ENCODE measurements at regions not wholly inside any gene's neighbourhood (a gene's known extent, or its start where the extent isn't known, plus 50 kb on each side); places are given as distances from the start of the nearest gene placed in this dataset.

- Histone ChIP-seq H3K9ac (no peak overlapping the region), H2AFZ (no peak overlapping the region), H3K4me2 (ENCODE audit: low read length) (no peak overlapping the region), H3K79me2 (no peaks in the 10 kb centered on the region), H3K36me3 (ENCODE audit: control insufficient read depth, insufficient read depth, low read length) (no peaks in the 10 kb centered on the region), H3K27me3 (ENCODE audit: control insufficient read depth, insufficient read depth, low read length) (no peaks in the 10 kb centered on the region), H3K4me3 (ENCODE audit: low read depth, low read length) (no peak overlapping the region), H3K4me1 (no peaks in the 10 kb centered on the region), H3K27ac (no peak overlapping the region), H3K9me3 (ENCODE audit: control insufficient read depth, low read length) (no peaks in the 10 kb centered on the region)
- no peak for TF ChIP-seq CTCF (IDR thresholded peaks at IDR 0.05)
Measured at GRCh38 chr11:41984023-41984422, 524.6 kb upstream of the LRRC4C start.

GRCh38 chr11:41985799-41986198 is 526.3 kb upstream of the LRRC4C start:
- Histone ChIP-seq H3K4me1 (no peaks in the 10 kb centered on the region), H3K9me3 (ENCODE audit: control insufficient read depth, low read length) (no peaks in the 10 kb centered on the region), H3K79me2 (no peaks in the 10 kb centered on the region), H3K27me3 (ENCODE audit: control insufficient read depth, insufficient read depth, low read length) (no peaks in the 10 kb centered on the region), H3K4me3 (ENCODE audit: low read depth, low read length) (no peak overlapping the region), H3K4me2 (ENCODE audit: low read length) (no peak overlapping the region), H2AFZ (no peak overlapping the region), H3K36me3 (ENCODE audit: control insufficient read depth, insufficient read depth, low read length) (no peaks in the 10 kb centered on the region), H3K9ac (no peak overlapping the region), H3K27ac (no peak overlapping the region)
- TF ChIP-seq CTCF (IDR thresholded peaks at IDR 0.05), result no peak

- no peak overlapping the region for H3K4me2 ChIP-seq (ENCODE audit: low read length)
- H3K9me3 ChIP-seq (ENCODE audit: control insufficient read depth, low read length), result no peaks in the 10 kb centered on the region
- H3K4me1 ChIP-seq, result no peaks in the 10 kb centered on the region
- H3K4me3 ChIP-seq (ENCODE audit: low read depth, low read length), result no peak overlapping the region
- H3K27ac ChIP-seq, result no peak overlapping the region
- no peak for TF ChIP-seq CTCF (IDR thresholded peaks at IDR 0.05)
- no peaks in the 10 kb centered on the region for H3K36me3 ChIP-seq (ENCODE audit: control insufficient read depth, insufficient read depth, low read length)
- H3K27me3 ChIP-seq (ENCODE audit: control insufficient read depth, insufficient read depth, low read length), result no peaks in the 10 kb centered on the region
- H3K9ac ChIP-seq, result no peak overlapping the region
- no peaks in the 10 kb centered on the region for H3K79me2 ChIP-seq
- H2AFZ ChIP-seq, result no peak overlapping the region
Measured at GRCh38 chr11:41988951-41989572, 529.6 kb upstream of the LRRC4C start.

GRCh38 chr11:41989823-41990380 is 530.5 kb upstream of the LRRC4C start:
- no peak overlapping the region for H3K9ac ChIP-seq
- H2AFZ ChIP-seq, result no peak overlapping the region
- no peaks in the 10 kb centered on the region for H3K79me2 ChIP-seq
- no peak for TF ChIP-seq CTCF (IDR thresholded peaks at IDR 0.05)
- no peaks in the 10 kb centered on the region for H3K4me1 ChIP-seq
- H3K4me3 ChIP-seq (ENCODE audit: low read depth, low read length), result no peak overlapping the region
- no peaks in the 10 kb centered on the region for H3K27me3 ChIP-seq (ENCODE audit: control insufficient read depth, insufficient read depth, low read length)
- H3K9me3 ChIP-seq (ENCODE audit: control insufficient read depth, low read length), result no peaks in the 10 kb centered on the region
- H3K4me2 ChIP-seq (ENCODE audit: low read length), result no peak overlapping the region
- no peak overlapping the region for H3K27ac ChIP-seq
- no peaks in the 10 kb centered on the region for H3K36me3 ChIP-seq (ENCODE audit: control insufficient read depth, insufficient read depth, low read length)

GRCh38 chr11:41996533-41996932 is 537.1 kb upstream of the LRRC4C start:
- Histone ChIP-seq H3K27me3 (ENCODE audit: control insufficient read depth, insufficient read depth, low read length) (no peaks in the 10 kb centered on the region), H2AFZ (no peak overlapping the region), H3K9ac (no peak overlapping the region), H3K4me2 (ENCODE audit: low read length) (no peak overlapping the region), H3K27ac (no peak overlapping the region), H3K4me3 (ENCODE audit: low read depth, low read length) (no peak overlapping the region), H3K9me3 (ENCODE audit: control insufficient read depth, low read length) (no peaks in the 10 kb centered on the region), H3K36me3 (ENCODE audit: control insufficient read depth, insufficient read depth, low read length) (no peaks in the 10 kb centered on the region), H3K79me2 (no peaks in the 10 kb centered on the region), H3K4me1 (no peaks in the 10 kb centered on the region)
- TF ChIP-seq CTCF (IDR thresholded peaks at IDR 0.05), result no peak

Data from parathyroid adenoma (tissue), 2 donors.